Activated CD4-positive, alpha-beta T cell treated with anti-CD3 and anti-CD28 coated beads, Interleukin-2, amount 10 ng/mL, durations not matched to agents 24 days and 14 days (primary cell): ENCODE measurements at regions not wholly inside any gene's neighbourhood (a gene's known extent, or its start where the extent isn't known, plus 50 kb on each side); places are given as distances from the start of the nearest gene placed in this dataset.

Source experiments
- DNase-seq: peaks from one replicate; pipeline ENCODE4 v3.0.0; 2022
- H3K27ac Mint-ChIP-seq: one replicate; pipeline ENCODE4 v1.8.0; 2022; ENCODE audit warnings: mild to moderate bottlenecking, mixed read lengths
- H3K27me3 Mint-ChIP-seq: one replicate; pipeline ENCODE4 v1.8.0; 2022; ENCODE audit warnings: mixed read lengths
- H3K36me3 Mint-ChIP-seq: one replicate; pipeline ENCODE4 v1.8.0; 2022; ENCODE audit warnings: low read depth, mild to moderate bottlenecking, mixed read lengths
- H3K4me1 Mint-ChIP-seq: one replicate; pipeline ENCODE4 v1.8.0; 2021; ENCODE audit warnings: mixed read lengths
- H3K4me3 Mint-ChIP-seq: one replicate; pipeline ENCODE4 v1.8.0; 2022; ENCODE audit warnings: mild to moderate bottlenecking, moderate library complexity, mixed read lengths
- H3K9me3 Mint-ChIP-seq: one replicate; pipeline ENCODE4 v1.8.0; 2021; ENCODE audit warnings: mixed read lengths
- intact Hi-C: fragments of 100-400 bp; cut with micrococcal nuclease; formaldehyde crosslinking; loops from one replicate; pipeline ENCODE4 v1.15.1; 2023

- H3K27ac Mint-ChIP-seq = no peak overlapping the region
- intact Hi-C loops = loop anchor here (5.0 kb wide), 3 partner anchors 50 to 475 kb away; no protein-coding TSS in a partner anchor
- H3K4me3 Mint-ChIP-seq = no peak overlapping the region
- H3K27me3 Mint-ChIP-seq = peaks cover 3% of the 10 kb centered on the region
- peaks cover 3% of the 10 kb centered on the region for H3K9me3 Mint-ChIP-seq
- DNase-seq = no peak
- H3K36me3 Mint-ChIP-seq = peaks cover 1% of the 10 kb centered on the region
- H3K4me1 Mint-ChIP-seq = peaks cover 29% of the 10 kb centered on the region
Measured at GRCh38 chr2:8407332-8407731, 274.5 kb upstream of the ID2 start.

GRCh38 chr2:8408560-8409460 lies 273.0 kb upstream of the ID2 start:
- Mint-ChIP-seq H3K4me1 (peaks cover 26% of the 10 kb centered on the region), H3K4me3 (peak overlapping the region; percentile 11), H3K9me3 (peaks cover 3% of the 10 kb centered on the region), H3K36me3 (no peaks in the 10 kb centered on the region), H3K27me3 (peaks cover 5% of the 10 kb centered on the region), H3K27ac (peak overlapping the region; percentile 85)
- DNase-seq = peak; percentile 82
- intact Hi-C loops = loop anchor here (1.0 to 5.0 kb wide), 13 partner anchors 48 to 972 kb away; no protein-coding TSS in a partner anchor

DNA sequence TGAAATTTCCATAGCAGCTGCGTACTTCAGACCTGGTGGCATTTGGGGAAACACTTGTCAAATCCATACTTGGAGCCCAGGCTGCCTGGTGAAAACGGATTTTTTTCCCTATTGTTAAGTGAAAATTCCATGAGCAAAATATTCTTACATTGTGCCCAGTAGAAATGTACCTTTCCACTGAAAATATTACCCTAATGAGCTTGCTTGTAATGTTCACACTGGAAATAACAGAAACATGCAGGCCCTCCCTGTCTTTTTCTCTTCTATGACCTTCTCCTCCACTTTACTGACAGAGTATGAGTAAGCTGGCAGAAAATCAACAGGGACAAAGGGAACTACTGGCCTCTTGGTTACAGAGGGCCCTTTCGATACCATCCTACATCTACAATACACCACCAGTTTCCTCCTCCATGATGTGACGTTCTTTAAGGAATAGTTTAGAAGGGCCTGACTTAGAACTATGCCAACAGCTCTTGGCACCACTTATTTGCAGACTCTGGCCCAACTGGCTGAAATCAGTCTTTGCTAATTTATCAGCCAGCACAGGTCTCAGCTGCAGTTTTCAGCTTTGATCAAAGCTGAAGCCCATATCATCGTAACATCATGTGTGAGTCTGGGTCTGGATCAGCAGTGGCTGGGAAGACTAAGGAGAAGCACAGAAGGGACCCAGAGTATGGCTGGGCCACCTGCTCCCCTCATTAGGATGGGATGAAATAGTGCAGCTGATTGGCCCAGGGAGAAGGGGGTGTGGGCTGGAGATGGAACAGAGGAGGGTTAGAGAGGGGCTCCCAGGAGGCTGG lies 272.2 kb upstream of the ID2 start:
- Mint-ChIP-seq H3K36me3 (no peaks in the 10 kb centered on the region), H3K9me3 (peaks cover under 1% of the 10 kb centered on the region), H3K27ac (peak overlapping the region; percentile 85), H3K4me1 (peaks cover 26% of the 10 kb centered on the region), H3K4me3 (peak overlapping the region; percentile 11), H3K27me3 (peaks cover 2% of the 10 kb centered on the region)
- intact Hi-C loops = loop anchor here (1.0 to 5.0 kb wide), 13 partner anchors 48 to 973 kb away; no protein-coding TSS in a partner anchor
- no peak for DNase-seq

DNA sequence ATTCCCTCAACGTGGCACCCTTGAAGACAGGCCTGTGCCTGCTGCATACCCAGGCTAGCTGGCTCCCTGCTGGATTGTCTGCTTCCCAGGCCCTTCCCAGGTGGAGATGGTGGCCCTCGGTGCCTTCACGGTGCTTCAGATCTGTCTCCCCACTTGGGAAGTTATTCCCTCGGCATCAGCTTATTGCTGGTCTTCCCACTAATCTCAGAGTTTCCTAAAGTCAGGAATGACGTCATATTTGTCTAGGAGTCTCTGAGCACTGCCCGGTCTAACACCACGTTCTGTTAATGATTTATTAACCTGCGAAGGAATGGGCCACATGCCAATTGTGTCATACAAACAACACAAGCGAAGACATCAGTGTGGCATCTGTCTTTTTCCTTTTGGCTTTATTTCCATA lies 269.8 kb upstream of the ID2 start:
- no peaks in the 10 kb centered on the region for H3K9me3 Mint-ChIP-seq
- H3K27me3 Mint-ChIP-seq = peaks cover 7% of the 10 kb centered on the region
- H3K36me3 Mint-ChIP-seq = no peaks in the 10 kb centered on the region
- intact Hi-C loops = no loop called here
- no peak for DNase-seq
- H3K4me3 Mint-ChIP-seq = no peak overlapping the region
- H3K27ac Mint-ChIP-seq = no peak overlapping the region
- peaks cover 24% of the 10 kb centered on the region for H3K4me1 Mint-ChIP-seq

DNA sequence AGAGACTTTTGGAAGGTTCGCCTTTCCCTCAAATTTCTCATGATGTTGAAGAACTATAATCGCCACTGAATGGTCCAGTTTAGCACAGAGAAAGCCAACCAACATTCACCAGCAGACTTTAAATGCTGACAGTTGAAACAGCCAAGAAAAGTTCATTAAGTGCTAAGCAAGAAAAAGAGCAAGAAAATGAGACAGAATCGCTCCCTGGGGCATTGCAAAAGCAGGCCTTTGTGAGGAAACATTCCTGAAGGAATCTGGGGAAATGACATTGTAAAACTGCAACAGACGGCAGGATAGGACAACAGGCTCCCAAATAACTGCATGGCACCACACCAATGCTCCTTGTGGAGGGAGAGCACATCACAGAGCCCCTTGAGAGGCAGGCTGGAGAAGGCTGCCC lies 269.3 kb upstream of the ID2 start:
- Mint-ChIP-seq H3K27ac (no peak overlapping the region), H3K9me3 (no peaks in the 10 kb centered on the region), H3K27me3 (peaks cover 7% of the 10 kb centered on the region), H3K4me3 (no peak overlapping the region), H3K4me1 (peaks cover 23% of the 10 kb centered on the region), H3K36me3 (no peaks in the 10 kb centered on the region)
- DNase-seq = no peak
- intact Hi-C loops = no loop called here

DNA sequence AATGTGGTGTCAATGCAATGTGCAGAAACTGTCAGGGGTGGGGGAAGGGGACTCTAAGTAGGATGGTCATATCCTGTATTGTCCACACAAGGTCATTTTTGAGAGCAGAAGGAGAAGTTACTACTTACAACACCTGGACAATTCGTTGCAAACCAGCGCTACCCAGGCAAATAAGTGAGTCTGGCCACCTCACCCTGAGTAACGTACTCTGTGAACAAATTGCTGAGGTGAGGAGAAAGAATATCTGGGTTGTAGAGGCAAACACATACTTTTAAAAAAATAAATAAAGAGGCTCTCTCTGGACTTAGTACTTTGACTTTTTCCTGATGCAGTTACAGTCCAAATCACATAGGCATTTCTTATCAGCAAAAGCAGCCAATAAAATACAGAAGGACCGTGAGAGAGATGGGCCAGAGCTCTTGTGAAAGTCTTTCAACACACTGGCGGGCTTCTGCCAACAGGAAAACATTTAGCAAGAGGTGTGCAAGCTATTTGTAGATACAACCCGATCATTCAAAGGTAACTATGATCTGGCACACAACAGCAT lies 268.2 kb upstream of the ID2 start:
- H3K4me3 Mint-ChIP-seq = no peak overlapping the region
- no peak overlapping the region for H3K27ac Mint-ChIP-seq
- peaks cover 6% of the 10 kb centered on the region for H3K9me3 Mint-ChIP-seq
- H3K4me1 Mint-ChIP-seq = peaks cover 17% of the 10 kb centered on the region
- no peak for DNase-seq
- no peaks in the 10 kb centered on the region for H3K36me3 Mint-ChIP-seq
- intact Hi-C loops = no loop called here
- H3K27me3 Mint-ChIP-seq = peaks cover 8% of the 10 kb centered on the region

DNA sequence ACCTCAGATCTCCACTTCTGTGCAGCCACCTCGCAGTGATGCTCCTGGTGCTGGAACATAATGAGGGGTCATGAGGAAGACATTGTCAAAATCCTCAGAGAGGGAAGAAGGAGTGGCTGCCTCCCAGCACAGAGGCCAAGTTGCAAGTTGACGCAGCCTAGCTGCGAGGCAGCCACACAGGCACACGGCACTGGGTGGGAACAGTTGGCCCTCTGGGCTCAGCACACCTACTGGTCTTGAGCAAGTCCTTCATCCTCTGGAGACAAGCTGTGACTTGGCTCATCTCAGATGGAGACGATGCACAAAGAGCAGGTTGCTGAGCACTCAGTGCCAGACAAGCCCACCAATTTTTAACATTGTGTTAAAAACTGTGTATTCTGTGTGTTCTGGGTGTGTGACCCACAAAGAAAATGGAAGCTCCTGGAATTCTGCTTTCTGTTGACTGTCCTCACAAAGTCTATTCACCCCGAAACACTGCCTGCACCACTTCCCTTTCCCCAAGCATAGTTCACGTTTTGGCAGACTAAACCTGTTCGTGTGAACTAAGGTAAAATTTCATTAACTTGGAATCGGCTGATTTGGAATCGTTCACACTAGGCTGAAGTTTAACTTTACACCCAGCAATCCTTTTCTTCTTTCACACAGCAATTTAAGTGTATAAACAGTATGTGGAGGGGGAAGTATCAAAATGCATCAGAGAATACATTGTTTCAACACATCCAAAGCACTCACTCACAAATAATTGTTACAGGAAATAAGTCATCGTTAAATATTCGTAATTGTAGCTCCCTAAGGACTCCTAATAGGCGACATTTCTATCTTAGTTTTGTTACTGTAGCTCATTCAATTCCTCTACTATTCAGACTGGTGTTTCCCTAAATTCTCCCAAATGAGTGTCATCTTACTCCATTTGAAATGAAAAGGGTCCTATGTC lies 266.6 kb upstream of the ID2 start:
- Mint-ChIP-seq H3K27ac (no peak overlapping the region), H3K9me3 (peaks cover 8% of the 10 kb centered on the region), H3K4me3 (no peak overlapping the region), H3K36me3 (no peaks in the 10 kb centered on the region), H3K27me3 (peaks cover 8% of the 10 kb centered on the region), H3K4me1 (peaks cover 2% of the 10 kb centered on the region)
- intact Hi-C loops = no loop called here
- DNase-seq = no peak

DNA sequence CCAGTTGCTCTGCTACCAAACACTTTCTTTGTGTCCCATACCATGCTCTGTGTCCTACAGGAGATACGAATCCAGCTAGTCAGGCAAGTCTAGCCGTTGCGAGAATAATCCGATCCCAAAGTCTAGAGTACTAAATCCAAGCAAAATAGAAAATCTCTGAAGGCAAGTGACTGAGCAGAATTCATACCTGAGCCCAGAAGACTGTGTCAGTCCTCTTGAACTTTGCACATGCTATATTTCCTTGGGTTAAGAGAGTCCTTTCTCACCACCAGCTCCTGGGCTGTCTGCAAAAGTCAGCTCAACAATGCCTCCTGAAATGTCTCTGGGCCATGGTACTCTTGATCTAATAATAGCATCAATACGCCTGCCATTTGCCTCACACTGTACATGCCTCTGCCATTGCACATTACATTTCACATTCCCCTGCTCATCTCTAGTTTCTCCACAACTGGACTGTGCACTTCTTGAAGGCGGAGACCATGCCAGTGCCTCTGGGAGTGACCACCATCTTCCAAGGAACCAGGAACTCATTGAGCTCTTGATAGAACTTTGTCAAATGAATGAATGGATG lies 265.8 kb upstream of the ID2 start:
- Mint-ChIP-seq H3K9me3 (peaks cover 8% of the 10 kb centered on the region), H3K27me3 (peaks cover 8% of the 10 kb centered on the region), H3K27ac (no peak overlapping the region), H3K36me3 (no peaks in the 10 kb centered on the region), H3K4me3 (no peak overlapping the region), H3K4me1 (peaks cover 2% of the 10 kb centered on the region)
- no peak for DNase-seq
- intact Hi-C loops = no loop called here

DNA sequence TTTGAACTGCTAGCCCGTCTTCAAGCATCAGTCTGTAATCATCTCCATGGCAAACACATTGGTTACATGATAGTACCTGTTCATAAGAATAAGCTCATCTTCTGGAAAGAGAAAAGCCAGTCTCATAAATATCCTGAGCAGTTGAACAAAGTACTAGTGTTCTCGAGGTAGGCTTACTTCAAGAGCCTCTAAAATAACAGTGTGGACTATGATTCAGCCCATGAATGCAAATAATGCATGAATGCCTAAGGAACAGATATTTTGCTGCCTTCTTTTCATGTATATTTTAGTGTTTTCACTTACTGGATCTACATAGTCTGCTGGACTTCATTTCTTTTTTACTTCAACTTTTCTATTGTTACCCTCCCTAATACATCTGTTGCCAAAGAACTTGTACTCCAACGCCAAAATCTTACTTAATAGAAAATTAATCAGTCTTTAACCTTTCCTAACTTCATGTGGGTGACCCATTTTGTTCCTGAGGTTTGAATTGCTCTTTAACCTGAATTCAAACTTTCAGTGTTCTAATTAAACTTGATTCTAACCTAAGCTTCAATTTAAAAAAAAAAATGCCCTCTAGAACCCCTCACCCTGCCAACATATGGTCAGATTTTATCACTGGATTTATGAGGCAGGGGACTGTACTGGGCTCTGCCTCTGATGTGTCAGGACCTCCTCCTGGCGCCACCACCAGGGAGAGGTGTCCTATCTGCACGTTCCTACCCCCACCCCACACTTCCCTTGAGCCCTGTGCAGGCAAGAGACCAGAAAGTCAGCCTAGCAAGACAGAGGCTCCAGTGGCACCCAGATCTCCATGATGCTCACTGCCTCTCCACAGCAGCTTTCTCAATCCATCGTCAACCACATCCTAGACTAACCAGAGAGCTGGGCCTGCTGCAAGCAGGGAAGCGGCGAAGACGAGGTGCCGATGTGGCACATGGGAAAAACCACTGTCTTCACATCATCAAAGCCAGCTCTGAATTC lies 264.7 kb upstream of the ID2 start:
- Mint-ChIP-seq H3K27me3 (peaks cover 12% of the 10 kb centered on the region), H3K36me3 (no peaks in the 10 kb centered on the region), H3K27ac (no peak overlapping the region), H3K9me3 (peaks cover 8% of the 10 kb centered on the region), H3K4me1 (peaks cover 3% of the 10 kb centered on the region), H3K4me3 (no peak overlapping the region)
- intact Hi-C loops = no loop called here
- no peak for DNase-seq

GRCh38 chr2:8418721-8419120 lies 263.1 kb upstream of the ID2 start:
- Mint-ChIP-seq H3K4me1 (peaks cover 3% of the 10 kb centered on the region), H3K27me3 (peaks cover 17% of the 10 kb centered on the region), H3K36me3 (no peaks in the 10 kb centered on the region), H3K9me3 (peaks cover 8% of the 10 kb centered on the region), H3K4me3 (no peak overlapping the region), H3K27ac (no peak overlapping the region)
- intact Hi-C loops = no loop called here
- no peak for DNase-seq

DNA sequence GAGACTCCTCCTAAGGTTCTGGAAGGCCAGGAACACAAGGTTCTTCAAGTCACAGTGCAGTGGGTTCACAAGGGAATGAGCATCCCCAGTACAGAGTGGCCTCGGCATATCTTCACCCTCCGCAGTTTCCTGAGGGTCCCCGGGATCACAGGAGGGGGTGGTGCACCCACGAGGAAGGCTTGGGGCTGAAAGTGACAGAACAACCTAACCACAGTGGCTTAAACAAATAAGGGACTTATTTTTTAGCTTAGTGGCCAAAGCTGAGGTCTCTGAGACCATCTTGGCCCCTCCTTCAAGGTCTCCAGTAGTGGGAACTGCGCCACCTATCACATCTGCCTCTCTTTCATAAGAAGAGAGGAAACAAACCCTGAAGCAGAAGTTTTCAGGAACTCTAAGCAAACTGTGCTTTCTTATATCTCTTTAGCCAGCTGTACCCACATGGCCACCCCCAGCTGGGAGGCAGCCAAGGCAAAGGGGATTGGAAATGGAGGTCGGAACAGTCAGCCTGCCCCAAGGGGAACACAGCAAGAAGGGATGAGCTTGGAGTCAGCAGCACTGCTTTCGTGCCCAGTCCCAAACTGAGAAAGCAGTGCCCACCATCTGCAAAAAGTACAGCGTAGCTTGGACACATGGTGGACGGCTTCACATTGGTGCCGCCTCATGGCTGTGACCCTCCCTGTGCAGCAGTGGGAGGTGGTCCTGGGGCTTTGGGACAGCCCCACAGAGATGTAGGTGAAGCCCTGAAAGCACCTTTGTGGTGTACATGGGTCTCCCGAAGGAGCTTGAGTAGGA lies 260.0 kb upstream of the ID2 start:
- intact Hi-C loops = no loop called here
- peaks cover 3% of the 10 kb centered on the region for H3K36me3 Mint-ChIP-seq
- H3K9me3 Mint-ChIP-seq = peaks cover 17% of the 10 kb centered on the region
- H3K27me3 Mint-ChIP-seq = peaks cover 12% of the 10 kb centered on the region
- H3K27ac Mint-ChIP-seq = peak overlapping the region; percentile 14
- no peak overlapping the region for H3K4me3 Mint-ChIP-seq
- H3K4me1 Mint-ChIP-seq = peaks cover 23% of the 10 kb centered on the region
- DNase-seq = no peak
